ENCODE measurements at regions not wholly inside any gene's neighbourhood (a gene's known extent, or its start where the extent isn't known, plus 50 kb on each side); places are given as distances from the start of the nearest gene placed in this dataset.

DNA sequence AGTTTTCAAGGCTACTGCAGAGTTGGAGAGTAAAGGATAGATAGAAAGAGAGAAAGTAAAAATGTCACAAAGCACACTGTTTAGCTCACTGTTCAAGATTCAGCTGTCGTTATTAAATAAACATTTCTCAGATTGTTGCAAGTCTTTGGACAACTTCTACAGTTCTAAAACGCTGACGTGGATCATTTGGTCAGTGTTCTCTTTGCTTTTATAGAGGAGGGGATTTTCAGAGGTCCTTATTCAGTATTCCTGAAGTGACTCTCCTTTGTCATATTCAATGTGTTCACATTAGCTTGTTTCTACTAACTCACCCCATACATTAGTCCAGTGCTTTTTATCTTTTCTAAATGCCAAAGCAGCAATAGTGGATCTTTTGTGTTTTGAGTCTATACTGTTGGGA, 154.7 kb upstream of the ARGLU1 start:
- DNase-seq (ENCODE audit: low spot score): no peak

- no peak for DNase-seq (ENCODE audit: low spot score)
Measured at GRCh38 chr13:106721599-106721998, 153.7 kb upstream of the ARGLU1 start.

GRCh38 chr13:106714271-106714982, 146.5 kb upstream of the ARGLU1 start:
- no peak for DNase-seq (ENCODE audit: low spot score)

- no peak for DNase-seq (ENCODE audit: low spot score)
Measured at GRCh38 chr13:106712381-106712780, 144.4 kb upstream of the ARGLU1 start.

GRCh38 chr13:106710266-106710665, 142.3 kb upstream of the ARGLU1 start:
- DNase-seq (ENCODE audit: low spot score): no peak

GRCh38 chr13:106709522-106709921, 141.6 kb upstream of the ARGLU1 start:
- no peak for DNase-seq (ENCODE audit: low spot score)

GRCh38 chr13:106702505-106702904, 134.6 kb upstream of the ARGLU1 start:
- DNase-seq (ENCODE audit: low spot score): no peak

GRCh38 chr13:106701771-106702341, 133.9 kb upstream of the ARGLU1 start:
- DNase-seq (ENCODE audit: low spot score): no peak

DNA sequence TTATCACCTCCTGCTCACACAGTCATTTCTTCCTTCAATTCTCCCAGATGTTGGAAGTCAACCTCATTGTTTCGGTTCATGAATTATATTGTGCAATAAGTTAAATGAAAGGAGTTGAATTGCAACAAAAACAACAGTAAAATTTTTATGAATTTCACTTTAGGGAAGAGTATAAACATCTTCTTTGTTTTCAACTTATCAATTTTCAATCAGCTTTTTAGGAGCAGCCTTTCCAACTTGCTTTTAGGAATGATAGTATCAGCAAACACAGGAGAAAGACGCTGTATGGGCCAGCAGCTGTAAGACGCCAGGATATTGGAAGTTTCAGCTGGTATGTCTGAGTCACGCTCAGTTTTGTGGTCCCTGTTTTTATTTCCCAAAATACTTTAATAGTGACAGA, 132.5 kb upstream of the ARGLU1 start:
- peak; percentile 17 for DNase-seq (ENCODE audit: low spot score)

- DNase-seq (ENCODE audit: low spot score): no peak
Measured at GRCh38 chr13:106700007-106700406, 132.1 kb upstream of the ARGLU1 start.

GRCh38 chr13:106699311-106699710, 131.4 kb upstream of the ARGLU1 start:
- DNase-seq (ENCODE audit: low spot score): no peak

DNA sequence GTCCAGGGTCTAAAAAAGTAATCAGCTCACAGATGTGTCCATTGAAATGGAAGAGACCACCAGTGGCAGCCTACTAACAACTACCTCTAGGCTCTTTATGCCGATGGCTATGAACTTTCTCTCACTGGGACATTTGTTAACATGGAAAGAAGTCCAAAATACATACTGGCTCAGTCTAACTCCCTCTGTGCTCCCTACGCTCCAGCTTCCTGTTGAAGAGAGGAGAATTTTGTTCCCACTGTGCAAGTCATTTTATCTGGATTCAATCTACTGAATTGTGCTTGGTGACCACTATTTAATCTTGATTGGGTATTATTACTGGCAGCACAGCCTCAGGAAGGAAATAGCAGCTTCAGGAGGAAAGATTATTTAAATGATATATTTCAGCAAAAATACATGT, 128.8 kb upstream of the ARGLU1 start:
- no peak for DNase-seq (ENCODE audit: low spot score)

DNA sequence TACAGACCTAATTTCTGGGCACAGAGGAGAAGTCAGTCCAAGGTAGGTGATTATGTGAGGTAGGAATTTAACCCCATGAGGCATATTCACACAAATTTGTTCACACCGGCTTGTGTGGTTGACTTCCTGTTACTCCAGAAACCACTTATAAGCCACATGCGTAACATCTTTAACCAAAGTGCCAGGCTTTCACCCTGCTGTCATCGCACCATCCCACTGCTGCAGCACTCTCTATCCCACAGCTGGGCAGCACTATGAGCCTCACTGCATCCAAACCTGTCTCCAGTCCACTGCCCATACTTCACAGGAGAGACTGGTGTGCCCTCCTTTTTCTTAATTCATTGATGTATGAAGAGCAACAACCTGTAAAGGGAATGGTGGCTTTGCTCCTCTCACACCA, 128.2 kb upstream of the ARGLU1 start:
- no peak for DNase-seq (ENCODE audit: low spot score)

GRCh38 chr13:106695139-106695538, 127.2 kb upstream of the ARGLU1 start:
- no peak for DNase-seq (ENCODE audit: low spot score)

GRCh38 chr13:106691861-106692260, 123.9 kb upstream of the ARGLU1 start:
- no peak for DNase-seq (ENCODE audit: low spot score)

GRCh38 chr13:106691341-106691740, 123.4 kb upstream of the ARGLU1 start:
- DNase-seq (ENCODE audit: low spot score): no peak

GRCh38 chr13:106690779-106691178, 122.8 kb upstream of the ARGLU1 start:
- DNase-seq (ENCODE audit: low spot score): no peak

DNA sequence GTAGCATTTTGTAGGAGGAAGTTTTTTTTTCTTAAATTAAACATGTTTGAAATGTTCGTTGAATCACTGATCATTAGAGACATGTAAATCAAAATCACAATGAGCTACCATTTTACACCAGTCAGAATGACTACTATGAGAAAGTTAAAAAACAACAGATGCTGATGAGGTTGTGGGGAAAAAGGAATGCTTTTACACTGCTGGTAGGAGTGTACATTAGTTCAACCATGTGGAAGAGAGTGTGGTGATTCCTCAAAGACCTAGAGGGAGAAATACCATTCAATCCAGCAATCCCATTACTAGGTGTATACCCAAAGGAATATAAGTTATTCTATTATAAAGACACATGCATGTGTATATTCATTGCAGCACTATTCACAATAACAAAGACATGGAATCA, 122.0 kb upstream of the ARGLU1 start:
- no peak for DNase-seq (ENCODE audit: low spot score)

DNA sequence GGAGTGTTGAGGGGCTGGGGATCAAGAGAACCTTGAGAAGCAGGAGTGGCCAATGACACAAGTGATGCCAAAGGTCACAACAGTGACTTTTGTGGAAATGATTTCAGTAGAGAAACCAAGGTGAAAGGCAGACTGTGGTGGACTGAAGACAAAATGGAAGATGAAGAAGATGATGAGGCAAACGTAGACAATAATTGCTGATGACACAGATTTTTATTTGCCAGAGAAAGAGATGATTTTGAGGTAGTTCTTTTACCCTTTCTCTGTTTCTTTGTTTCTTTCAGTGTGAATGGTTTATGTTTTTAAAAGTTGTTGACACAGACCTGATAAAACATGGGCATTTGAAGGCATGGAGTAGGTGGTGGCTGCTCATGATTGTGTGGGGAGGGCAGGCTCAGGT, 121.0 kb upstream of the ARGLU1 start:
- no peak for DNase-seq (ENCODE audit: low spot score)

GRCh38 chr13:106686163-106686562, 118.2 kb upstream of the ARGLU1 start:
- DNase-seq (ENCODE audit: low spot score): no peak

GRCh38 chr13:106685143-106685542, 117.2 kb upstream of the ARGLU1 start:
- no peak for DNase-seq (ENCODE audit: low spot score)

- no peak for DNase-seq (ENCODE audit: low spot score)
Measured at GRCh38 chr13:106683918-106684317, 116.0 kb upstream of the ARGLU1 start.

DNA sequence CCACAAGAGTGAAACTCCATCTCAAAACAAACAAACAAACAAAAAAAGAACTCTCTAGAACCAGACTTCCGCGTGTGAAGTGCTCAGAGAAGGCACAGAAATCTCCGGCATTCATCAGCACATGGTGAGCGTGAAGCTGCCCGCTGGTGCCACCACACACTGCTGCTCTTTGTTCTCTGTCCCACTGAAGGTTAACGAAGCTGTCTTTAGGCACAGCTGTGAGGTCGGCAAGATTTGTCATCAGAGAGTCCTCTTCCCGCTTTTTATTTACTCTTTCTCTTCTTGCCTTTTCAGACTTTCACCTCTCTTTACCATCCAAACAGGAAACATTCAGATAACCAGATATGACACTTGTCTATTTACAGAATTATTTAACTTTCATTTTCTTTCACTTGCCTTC, 115.2 kb upstream of the ARGLU1 start:
- no peak for DNase-seq (ENCODE audit: low spot score)

- no peak for DNase-seq (ENCODE audit: low spot score)
Measured at GRCh38 chr13:106681997-106682396, 114.1 kb upstream of the ARGLU1 start.

All from AG20443 (cell line).